HG03457 (cell line): ENCODE measurements at regions not wholly inside any gene's neighbourhood (a gene's known extent, or its start where the extent isn't known, plus 50 kb on each side); places are given as distances from the start of the nearest gene placed in this dataset.
A peak's percentile ranks its signal among the peaks of the same experiment; 100 is the strongest.
"Not testable (repeated sequence)": the region's sequence is repeated elsewhere in the genome, so short reads cannot be mapped to it uniquely, and the experiment has no call there.

Experiments
- ATAC-seq: cut with Tn5 transposase; IDR thresholded peaks from one replicate; pipeline ENCODE4 v1.9.1; 2021; ENCODE audit warnings: moderate number of reproducible peaks; ENCODE audit not compliant: unreplicated experiment

DNA sequence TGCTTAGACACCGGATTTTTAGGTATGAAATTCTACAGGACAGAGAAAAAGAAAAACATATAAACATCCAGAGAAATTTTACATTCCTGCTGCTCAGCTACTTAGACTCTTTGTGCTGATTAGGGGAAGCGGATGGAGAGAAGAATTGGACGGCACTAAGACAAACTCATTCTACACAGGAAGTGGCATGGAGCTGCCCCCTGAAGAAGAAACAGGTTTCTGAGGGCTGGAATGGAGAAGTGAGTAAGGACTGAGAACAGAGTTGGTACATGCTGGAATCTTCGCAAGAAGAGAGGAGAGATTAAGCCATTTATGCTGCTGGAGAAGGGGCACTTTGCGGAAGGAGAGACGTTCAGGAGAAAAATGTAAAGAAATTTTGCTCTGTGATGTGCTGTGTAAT lies 253.0 kb upstream of the ERBB4 start:
- ATAC-seq = no peak

DNA sequence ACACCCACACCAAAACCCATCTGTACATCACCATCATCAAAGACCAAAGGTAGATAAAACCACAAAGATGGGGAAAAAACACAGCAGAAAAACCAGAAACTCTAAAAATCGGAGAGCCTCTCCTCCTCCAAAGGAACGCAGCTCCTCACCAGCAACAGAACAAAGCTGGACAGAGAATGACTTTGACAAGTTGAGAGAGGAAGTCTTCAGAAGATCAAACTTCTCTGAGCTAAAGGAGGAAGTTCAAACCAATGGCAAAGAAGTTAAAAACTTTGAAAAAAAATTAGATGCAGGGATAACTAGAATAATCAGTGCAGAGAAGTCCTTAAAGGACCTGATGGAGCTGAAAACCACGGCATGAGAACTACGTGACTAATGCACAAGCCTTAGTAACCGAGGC lies 247.5 kb upstream of the ERBB4 start:
- ATAC-seq = not testable (repeated sequence)

DNA sequence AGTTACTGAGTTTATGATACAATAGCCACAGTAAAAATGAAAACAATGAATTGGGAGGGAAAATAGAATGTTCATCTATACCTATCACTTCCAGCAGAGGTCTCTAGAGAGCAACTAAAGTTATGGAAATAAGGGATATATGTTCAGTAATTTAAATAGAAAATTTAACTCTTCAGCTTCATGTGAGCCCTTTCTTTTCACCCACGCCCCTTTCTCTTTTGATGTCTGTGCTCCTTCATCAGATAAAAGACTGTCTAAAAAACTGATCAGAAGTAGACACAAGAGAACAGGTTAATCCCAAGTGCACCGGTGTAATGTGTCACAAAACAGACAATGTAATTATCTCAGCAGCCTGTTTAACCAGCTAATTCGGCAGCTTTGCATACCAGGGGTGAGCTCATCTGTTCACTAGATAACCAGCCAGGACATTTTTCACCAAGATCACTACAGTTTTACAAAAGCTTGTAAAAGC lies 238.5 kb upstream of the ERBB4 start:
- ATAC-seq = no peak

DNA sequence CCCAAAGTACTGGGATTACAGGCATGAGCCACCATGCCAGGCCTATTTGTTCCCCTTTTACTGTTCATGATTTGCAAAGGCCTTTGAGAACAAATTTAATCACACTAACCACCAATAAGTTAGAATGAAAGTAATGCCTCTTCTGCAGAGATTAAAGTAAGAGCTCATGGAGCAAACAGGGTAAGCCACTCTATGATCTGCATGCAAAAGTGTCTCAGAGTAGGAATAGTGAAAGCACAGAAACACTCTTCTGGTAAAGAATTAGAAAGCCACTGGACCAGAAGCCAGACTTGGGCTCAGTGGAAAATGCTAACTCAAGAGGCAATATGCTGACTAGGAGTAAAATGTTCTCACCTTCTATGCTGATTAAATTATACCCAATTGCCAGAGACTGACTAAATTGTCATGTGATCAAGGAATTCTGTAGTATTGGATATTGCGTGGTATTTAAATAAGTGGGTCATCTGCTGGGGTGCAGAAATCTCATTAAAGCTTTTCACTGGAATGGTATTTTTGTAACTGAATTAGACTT lies 235.3 kb upstream of the ERBB4 start:
- ATAC-seq = no peak

DNA sequence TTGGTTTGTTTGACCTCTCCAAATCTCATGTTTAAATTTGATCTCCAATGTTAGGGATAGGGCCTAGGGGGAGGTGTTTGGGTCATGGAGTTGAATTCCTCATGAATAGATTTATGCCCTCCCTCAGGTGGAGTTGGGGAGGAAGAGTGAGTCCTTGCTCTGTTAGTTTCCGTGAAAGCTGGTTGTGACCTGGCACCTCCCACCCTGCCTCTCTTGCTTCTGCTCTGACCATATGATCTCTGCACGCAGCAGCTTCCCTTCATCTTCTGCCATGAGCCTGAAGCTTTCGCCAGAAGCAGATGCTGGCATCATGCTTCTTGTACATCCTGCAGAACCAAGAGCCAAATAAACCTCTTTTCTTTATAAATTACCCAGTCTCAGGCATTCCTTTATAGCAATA lies 231.6 kb upstream of the ERBB4 start:
- no peak for ATAC-seq

DNA sequence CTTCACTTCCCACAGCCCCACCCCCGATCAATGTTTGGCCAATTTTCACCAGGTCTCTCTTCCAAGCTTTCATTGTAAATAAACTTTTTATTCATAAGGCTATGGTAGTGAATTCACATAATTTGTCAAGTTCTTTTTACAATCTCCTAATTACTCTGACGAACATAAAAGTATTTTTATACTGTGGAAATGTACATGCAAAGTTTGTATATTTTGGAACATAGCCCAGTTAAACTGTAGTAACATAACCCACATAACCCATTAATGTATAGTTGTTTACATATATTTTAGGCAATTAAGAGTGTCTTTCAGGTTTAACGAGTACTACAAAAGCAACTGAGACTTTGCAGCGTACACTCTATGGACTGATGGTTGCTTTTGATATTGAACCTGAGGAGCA lies 228.3 kb upstream of the ERBB4 start:
- no peak for ATAC-seq

DNA sequence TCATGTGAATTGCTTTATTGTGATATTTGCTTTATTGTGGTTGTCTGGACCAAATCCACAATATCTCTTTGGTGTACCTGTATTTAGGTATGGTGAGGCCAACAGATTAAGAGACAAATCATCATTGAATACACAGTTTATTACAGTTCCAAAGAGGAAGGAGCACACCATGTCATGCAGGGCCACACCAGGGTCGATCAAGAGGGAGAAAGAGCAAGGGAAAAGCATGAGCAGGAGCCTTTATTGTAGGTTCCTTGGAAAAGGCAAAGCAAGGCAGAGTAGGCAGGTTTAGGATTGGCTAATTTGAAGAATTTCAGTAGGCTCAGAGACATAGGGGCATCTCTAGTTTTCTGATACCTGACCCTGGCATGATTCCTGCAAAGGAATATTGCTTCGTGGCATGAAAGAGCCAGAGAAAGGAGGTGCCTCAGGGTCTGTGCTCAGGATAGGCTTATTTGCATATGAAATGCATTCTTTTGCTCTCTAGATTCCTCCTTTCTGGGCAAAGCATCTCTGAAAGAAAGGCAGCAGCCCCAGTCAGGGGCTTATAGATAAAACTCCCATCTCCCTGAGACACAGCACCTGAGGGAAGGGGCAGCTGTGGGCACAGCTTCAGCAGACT lies 214.2 kb upstream of the ERBB4 start:
- no peak for ATAC-seq

DNA sequence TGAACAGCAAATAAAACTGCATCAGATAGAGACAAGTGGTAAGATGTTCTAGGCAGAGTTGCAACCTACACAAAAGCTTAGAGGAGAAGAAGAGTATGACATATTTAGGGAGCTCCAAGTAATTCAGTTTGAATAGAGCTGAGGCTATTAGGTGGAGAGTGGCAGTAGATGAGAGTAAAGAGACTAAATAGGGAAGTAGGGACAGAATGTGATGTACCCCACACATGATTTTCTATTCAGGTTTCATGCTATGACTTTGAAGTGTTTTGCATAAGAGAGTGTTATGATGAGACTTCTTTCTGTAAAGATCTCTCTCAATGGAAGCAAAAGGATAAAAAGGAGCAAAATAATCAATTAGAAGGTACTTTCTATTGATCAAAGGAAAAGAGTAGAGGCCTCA lies 206.8 kb upstream of the ERBB4 start:
- no peak for ATAC-seq

DNA sequence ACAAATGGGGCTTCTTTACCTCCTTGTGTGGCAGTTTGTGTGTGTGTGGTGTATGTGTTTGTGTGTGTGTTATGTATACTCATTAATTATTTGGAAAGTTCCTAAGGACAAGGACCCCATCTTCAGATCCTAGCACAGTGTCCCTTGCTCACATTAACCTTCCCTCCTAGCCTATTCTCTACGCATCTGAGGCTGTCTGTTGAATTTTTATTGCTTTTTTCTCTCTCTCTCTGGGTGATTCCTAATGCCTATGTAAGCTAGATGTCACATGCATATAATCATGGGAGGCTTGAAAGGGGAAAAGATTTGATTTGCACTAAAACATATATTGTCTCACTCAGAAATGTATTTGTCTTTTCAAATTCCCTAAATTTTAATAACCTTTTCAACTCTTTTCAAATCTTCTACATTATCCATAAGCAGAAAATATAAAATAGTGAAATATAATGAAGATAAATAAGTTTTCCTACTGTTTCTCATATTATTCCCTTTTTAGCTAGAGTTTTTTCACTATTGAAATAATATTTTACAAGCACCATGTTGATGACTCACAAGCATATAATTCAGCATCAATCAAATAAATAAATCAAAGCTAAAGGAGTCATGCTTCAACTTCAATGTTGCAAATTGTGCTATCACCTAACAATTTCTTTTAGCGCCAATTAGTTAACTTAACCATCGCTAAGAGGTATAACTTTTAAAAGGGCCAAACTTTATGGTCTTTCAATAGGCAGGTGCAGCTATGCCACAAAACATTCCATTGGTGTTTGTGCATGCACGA lies 199.0 kb upstream of the ERBB4 start:
- no peak for ATAC-seq

DNA sequence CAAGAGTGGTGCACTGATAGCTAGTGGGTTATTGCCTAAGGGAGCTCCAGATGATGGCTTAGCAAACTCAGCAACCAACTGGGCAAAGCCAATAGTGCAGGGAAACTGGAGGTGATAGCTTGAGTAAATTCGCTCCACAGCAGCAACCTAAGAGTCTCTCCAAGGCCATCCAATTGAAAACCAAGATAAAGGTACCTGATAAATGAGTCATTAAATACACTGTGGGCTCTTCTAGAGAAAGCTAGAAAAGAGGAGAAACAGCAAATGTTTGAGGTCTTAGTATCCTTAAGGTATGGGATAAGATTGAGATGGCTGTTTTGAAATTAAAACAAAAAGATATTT lies 197.8 kb upstream of the ERBB4 start:
- ATAC-seq = no peak

DNA sequence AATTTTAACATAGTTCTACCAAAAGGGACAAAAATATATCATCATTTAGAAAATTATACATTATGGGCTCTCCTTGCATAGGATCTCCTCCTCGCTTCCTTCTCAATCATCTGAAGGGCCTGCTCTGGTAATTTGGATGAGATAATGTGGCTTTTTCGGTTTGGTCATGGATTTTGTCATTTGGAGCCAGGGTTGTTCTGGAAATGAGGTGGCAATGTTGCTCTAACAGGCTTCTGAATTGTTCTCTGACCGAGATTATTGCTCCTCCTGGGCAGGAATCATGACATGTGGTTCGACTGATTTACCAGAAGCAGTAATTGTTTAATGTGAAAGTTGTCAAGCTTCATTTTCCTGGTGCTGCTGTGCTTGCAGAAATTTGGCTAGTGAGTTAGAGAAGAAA lies 194.7 kb upstream of the ERBB4 start:
- peak; percentile 36 for ATAC-seq

DNA sequence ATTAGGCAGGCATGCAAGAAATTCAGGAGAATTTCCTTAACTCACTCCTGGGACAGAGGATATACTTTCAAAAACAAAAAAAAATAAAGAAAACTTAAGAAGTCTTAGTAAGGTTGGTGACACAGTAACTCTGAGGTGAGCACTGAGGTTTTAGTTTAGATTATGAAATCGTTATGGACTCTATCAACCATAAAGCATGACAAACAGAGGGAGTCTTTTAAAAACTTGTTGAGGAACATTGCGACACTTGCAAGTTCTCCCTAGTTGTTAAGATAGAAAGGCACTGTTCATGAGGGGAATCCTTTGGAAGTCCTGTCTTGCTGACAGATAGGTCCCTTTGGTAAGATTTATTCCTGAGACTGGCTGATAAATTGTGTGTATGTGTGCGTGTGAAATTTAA lies 194.3 kb upstream of the ERBB4 start:
- peak; percentile 2 for ATAC-seq

DNA sequence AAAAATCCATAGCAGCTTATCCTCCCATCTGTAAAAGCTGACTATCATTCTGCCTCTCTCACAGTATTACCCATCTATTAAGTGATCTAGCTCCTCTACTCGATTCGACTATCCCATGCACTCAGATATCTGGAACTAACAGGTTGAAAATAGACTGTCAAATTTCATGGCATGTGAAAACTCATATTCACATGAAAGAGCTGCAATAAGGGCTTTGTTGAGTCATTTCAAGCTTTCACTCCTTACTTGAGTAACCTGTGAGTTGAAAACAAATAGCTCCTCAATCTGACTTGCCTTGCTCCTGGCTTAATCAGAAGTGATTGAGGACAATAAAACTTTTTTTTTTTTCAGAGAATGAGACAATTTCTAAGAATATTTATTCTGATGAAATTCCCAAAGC lies 192.4 kb upstream of the ERBB4 start:
- peak; percentile 55 for ATAC-seq

DNA sequence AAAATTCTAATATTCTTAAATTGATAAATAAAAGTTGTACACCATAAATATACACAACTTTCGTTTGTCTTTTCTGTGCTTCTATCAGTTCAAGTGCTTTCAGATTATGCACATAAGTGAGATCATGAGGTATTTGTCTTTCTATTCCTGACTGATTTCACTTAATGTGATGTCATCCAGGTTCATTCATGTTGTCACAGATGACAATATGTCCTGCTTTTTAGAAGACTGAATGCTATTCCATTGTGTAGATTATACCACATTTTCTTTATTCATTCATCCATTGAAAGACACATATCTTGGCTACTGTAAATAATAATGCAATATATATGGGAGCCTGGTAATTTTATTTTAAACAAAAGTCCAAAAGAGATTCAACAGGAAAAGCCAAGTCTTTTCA lies 190.1 kb upstream of the ERBB4 start:
- ATAC-seq = no peak

DNA sequence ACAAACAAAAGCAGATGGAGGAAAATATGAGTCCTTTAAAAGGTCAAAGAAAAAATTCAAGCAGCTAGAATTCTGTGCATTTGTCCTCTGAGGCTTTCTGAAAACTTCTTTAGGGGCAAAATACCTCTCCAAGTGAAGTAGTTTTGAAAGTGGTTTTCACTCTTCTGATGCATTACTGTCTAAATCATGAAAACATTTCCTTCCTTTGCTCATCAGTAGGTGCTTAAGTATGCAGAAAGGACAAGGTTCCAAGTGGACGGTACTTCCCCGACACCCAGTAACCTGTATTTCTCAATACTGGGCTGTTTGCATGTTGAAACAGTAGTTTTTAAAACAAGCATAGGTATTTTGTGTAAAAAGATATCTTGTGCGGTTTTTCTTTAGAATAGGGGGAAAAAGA lies 189.1 kb upstream of the ERBB4 start:
- ATAC-seq = no peak

DNA sequence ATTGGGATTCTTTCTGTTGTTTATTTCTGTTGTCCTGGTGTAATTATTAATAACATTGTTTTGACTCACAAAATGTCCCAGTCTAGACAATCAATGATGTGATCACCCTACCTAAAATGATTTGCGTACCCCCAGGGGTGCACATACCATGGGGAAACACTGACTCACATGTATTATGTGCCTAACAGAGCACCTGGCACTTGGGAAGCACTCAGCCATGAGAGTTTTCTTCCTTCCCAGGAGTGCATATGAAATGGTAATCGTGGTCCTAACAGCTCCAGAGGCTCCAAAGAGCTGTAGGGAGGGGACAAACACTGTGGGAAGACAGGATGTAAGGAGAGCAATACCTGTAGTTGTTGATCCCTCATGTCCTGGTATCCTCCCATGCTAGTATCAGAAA lies 187.8 kb upstream of the ERBB4 start:
- peak; percentile 44 for ATAC-seq

DNA sequence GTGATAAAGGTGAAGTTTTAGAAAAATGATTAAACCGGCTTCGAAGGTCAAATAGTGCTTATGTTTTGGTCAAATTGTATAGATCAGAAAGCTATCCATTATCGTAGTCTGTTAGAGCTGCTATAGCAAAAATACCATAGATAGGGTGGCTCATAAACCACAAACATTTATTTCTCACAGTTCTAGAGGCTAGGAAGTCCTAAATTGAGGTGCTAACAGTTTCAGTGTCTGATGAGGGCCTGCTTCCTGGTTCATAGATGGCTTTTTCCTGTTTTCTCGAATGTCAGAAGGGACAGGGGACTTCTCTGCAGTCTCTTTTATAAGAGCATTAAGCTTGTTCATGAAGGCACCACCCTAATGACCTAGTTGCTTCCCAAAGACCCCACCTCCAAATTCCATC lies 186.6 kb upstream of the ERBB4 start:
- ATAC-seq = no peak

DNA sequence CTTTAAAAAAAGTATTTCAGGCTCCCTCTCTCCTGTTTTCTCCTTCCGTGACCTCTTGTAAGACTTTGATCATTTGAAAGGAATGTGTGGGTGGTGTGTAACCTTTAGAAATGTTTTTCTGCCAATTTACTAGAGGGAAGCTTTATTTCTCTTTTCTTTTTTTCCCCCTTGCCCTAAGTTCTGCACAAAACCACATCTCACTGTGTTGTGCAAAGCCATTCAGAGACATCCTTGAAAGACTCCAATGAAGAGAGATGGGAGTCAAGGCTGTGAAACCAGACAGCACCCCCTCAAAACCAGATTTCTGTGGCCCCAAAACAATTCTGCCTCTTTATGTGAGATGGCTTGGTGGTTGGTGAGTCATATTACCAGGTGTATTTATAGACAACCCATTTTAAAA lies 184.6 kb upstream of the ERBB4 start:
- no peak for ATAC-seq

DNA sequence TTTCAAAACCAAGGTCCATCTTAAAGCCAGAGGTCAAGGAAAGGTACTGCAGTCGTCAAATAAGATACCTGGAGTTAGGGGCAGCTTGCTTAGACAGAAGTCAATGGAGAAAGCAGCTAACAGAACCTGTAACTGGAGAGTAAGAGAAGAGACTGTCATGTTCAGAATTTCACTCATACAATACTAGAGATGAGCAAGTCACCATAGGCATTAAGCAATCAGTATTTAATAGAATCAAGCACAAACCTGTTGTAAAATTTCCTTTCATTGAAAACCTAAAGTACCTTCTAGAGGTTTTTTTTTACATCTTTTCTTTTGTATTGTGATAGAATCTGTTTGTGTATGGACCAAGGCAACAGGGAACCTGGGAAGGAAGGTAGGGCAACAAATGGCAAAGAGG lies 183.4 kb upstream of the ERBB4 start:
- ATAC-seq = no peak

DNA sequence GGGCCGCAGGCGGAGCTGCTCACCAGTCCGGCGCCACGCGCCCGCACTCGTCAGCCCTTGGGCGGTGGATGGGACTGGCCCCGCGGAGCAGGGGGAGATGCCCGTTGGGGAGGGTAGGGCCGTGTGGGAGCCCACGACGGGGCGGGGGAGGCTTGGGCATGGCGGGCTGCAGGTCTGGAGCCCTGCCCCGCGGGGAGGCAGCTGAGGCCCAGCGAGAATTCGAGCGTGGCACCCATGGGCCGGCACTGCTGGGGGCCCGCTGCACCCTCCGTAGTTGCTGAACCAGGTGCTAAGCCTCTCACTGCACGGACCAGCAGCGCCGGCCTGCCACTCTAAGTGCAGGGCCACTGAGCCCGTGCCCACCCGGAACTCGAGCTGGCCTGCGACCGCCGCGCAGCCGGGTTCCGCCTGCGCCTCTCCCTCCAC lies 182.4 kb upstream of the ERBB4 start:
- no peak for ATAC-seq

DNA sequence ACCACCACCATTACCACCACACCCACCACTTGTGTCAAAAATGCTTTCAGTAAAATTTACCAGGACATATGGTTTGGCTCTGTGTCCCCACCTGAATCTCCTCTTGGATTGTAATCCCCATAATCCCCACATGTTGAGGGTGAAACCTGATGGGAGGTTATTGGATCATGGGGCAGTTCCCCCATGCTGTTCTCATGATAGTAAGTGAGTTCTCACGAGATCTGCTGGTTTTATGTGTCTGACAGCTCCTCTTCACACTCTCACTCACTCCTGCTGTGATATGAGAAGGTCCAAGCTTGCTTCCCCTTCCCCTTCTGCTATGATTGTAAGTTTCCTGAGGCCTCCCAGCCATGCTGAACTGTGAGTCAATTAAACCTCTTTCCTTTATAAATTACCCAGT lies 176.8 kb upstream of the ERBB4 start:
- ATAC-seq = not testable (repeated sequence)

DNA sequence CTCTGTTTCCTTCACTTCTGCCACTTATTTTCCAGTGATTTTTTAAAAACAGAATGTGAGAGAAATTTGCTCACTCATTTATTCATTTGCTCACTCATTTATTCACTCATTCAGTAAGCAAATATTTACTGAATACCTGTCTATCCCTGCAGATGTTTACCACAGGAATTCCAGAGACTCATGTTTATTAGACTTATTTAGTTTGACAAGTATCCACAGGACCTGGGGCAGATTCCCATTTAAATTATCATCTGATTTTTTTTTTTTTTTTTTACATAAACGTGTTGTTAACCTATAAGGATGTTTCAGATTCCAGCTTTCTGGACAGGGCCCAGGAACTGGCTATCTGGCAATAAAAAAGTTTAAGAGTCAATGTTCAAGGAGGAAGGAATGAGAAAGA lies 175.1 kb upstream of the ERBB4 start:
- ATAC-seq = no peak

DNA sequence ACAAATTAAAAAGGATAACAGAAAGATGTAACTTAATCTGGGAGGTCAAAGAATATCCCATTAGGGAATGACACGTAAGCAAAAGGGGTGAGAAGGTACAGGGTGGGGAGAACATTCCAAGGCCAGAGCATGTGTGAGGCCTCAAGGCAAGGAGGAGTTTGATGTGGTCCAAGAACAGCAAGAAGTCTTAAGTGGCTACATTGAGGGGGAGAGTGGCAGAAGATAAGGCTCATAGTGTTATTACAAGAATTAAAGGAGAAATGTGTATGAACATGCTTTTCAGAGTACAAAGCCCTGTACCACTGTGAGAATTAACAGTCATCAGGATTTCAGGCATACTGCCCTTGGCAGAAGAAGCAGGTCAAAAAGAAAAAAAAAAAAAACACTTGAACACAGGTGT lies 174.4 kb upstream of the ERBB4 start:
- ATAC-seq = no peak
